ENCODE measurements at regions not wholly inside any gene's neighbourhood (a gene's known extent, or its start where the extent isn't known, plus 50 kb on each side); places are given as distances from the start of the nearest gene placed in this dataset.
"Not testable (repeated sequence)": the region's sequence is repeated elsewhere in the genome, so short reads cannot be mapped to it uniquely, and the experiment has no call there.

DNA sequence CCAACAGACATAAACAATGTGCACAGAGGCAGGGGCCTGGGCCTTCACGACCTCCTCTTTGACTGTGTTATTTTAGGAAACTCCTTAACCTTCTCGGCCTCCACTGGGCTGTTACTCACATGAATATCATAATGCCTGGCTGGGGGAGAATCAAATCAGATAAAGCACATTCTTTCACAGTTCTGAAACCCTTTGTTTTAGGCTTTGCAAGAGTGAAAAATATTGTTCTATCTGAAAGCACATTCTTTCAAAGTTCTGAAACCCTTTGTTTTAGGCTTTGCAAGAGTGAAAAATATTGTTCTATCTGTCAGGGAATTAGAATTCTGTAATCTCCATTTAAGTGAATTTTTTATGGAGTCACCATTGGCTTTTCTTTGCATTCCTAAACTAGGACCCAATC, 50.7 kb upstream of the SYNDIG1 start:
- DNase-seq, result no peak

DNA sequence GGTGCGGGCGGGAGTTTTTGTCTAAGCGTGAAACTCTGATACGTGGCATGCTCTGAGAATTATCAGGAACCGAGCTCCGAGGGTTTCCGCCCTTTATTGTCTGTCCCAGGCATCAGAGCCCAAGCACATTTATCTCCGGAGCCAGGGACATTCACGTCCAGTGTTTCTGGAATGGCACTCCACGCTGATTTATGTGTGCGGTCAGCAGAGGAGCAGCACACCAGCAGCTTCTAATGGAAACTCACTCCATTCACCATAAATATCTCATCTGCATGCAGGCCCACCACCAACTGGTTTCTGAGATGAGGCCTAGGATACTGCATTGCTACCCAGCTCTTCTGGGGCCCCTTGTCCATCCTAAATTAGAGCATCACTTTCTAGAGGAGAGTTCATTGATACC, 51.9 kb upstream of the SYNDIG1 start:
- DNase-seq, result no peak

DNA sequence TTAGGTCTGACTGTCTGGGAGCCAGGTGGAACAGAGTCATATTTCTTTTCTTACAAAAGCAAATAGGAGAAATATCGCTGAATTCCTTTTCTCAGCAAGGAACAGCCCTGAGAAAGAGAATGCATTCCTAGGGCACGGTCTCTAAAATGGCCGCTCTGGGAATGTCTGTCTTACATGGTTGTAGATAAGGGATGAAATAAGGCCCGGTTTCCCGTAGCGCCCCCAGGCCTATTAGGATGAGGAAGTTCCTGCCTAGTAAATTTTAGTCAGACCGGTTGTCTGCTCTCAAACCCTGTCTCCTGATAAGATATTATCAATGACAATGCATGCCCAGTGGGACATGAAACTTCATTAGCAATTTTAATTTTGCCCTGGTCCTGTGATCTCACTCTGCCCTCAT, 54.0 kb upstream of the SYNDIG1 start:
- DNase-seq, result not testable (repeated sequence)

DNA sequence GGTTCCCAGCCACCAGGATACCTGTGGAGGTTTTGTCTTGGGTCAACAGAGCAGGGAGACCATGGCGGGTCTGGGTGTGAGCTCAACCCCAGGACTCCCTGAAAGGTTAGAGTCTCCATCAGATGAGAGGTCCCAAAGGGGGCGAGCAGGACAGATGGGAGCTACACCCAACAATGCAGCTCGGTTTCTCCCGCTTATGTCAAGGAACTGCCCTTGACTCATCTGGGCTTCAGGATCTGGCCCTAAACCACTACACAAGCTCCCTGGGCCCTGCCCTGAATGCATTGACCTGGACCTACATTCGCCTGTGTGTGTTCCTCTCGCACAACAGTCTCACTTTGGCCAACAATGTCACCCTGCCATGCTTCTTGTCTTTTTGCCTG, 57.6 kb upstream of the SYNDIG1 start:
- DNase-seq, result no peak

DNA sequence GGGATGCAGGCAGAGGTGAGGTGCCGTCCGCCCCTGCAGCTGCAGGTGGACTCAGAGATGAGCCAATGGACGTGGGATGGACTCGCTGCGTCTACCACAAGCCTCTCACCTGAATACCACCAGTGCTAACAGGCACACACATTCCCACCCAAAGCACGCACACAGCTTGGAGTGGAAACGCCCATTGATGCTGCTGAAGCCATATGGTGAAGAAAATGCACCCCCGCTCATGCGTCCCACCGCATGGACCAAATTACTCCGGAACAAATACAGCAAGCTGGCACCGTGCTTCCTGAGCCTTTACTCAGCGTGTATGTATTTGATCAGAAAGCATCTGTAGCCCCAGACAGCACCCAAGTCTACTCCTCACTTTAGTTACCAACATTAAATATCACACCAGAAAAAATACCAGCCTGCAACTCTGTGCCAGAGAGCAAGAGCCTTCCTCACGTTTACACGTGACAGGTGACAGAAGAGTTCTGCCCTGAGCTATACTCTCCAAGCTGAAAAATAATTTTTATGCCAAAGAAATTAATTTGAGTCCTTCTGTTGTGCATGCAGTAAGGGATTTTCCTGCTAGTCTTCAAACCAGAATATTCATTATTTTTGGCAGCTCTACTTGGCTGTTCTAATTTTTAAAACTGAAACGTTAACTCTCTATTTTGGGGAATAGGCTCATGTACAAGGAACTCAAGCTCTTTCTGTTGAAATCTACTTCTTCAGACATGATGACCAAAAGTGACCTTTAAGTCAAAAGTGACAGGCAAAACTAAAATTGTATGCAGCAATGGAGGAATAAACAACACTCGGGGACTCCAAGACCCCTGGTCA, 58.2 kb upstream of the SYNDIG1 start:
- DNase-seq, result no peak

DNA sequence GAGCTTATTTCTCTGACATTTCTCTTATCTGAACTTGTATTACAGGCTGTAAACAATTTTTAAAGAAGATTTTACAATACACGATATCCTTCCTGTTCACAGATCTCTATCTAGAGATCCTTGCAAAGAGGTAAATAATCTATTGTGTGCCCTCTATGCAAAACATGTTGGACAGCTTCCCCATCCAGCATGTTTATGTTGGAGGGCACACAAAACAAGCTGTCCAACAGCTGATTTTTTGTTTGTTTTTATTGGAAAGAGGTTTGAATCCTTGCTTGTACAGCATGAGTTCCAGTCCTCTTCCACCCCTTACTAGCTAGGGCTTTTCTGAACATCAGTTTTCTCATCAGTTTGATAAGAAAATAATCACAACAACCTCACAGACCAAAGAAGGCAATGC, 62.3 kb upstream of the SYNDIG1 start:
- no peak for DNase-seq

DNA sequence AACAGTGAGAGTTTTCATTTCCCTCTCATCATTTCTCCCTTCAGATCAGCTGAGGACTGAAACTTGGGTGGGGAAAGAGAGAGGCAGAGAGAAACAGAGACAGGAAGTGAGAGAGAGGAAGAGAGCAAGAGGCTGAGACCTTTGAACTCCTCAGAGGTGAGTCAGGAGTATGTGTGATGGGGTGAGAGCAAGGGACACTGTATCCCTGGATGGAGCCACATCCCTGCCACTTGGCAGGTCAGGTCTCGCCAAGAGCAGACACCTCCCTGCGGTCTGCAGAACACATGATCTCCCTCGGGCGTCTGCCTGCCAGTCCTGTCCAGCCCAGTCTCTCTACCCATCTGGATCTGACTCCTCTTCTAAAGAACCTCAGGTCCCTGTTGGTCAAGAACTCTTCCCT, 62.7 kb upstream of the SYNDIG1 start:
- no peak for DNase-seq

DNA sequence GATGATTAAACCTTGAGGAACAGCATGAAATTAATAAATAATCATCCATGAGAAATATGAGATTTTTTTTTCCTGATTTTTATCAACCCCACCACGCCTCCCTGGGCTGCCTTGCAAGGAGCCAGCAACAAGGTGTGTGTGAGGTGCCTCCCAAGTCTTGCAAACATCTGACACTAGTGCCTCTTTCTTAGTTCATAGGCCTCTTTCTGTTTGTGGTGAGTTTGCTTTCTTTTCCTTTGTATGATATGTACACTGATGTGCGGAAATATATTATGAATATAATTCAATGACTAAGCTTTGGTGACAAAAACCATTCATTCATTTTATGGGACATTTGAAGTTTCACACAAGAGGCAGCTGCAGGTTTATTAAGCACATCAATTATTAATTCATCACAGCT, 63.2 kb upstream of the SYNDIG1 start:
- no peak for DNase-seq

DNA sequence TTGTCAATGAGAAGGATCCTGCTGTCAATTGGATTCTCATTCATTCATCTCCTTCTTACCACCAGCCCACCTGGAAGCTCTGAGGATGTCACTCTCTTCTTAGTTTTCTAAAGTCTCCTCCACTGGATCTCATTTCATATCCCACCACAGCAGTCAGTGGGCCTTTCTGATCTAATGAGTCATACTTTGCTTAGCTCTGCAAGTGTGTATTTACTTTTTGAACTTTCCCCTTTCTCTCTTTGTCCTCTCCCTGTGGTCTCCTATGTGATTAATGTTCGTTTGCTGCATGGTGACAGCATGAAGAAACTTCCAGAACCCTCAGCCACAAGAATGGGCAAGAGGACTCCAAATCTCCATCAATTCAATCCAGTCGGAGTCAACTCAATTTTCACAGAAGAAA, 63.6 kb upstream of the SYNDIG1 start:
- no peak for DNase-seq

DNA sequence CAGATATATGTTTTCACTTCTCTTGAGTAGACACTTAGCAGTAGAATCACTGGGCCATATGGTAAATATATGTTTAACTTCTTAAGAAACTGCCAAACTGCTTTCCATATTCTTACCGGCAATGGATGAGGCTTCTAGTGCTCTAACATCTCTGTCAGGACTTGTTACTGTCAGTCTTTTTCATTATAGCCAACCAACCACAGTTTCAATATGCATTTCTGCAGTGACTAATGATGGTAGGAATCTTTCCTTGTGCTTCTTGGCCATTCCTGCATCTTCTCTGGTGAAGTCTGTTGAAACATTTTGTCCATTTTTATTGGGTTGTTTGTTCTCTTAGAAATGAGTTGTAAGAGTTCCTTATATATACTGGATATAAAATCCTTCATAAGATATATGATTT, 66.0 kb upstream of the SYNDIG1 start:
- no peak for DNase-seq

DNA sequence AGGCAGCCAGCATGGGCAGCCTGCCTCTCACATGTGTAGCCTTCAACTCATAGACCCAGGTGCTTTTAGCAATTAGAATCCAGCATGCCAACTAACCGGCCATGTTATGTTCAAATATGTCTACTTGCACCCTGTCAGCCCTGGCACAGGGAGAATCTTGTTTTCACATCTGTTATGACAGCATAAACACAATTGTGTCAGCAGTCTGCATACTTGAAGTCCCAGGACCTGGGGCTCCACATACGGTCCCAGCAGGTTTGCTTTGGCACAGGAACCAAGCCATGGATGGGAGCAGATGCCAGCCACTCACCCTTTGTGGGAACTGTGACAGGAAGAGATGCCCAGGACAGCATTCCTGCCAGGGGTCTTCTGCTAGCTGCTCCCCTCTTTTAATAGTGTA, 67.2 kb upstream of the SYNDIG1 start:
- DNase-seq, result no peak

DNA sequence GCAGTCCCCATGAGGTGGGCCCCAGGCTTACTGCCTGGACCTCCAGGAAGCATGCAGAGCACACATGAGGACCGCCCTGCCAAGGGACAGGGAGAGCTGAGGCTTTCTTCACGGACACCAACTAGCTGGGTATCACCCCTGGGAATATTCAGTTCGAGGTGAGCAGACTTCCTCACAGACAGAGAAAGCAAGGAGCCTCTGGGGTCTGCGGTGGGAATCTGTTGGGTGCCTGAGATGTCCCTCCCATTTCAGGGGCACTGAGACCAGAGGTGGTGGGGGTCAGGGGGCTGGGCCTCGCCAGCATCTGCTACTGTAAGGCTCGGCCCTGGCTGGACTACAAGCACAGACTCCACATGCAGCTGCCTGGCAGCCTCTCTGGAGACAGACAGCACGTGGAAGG, 74.3 kb upstream of the SYNDIG1 start:
- DNase-seq, result no peak

DNA sequence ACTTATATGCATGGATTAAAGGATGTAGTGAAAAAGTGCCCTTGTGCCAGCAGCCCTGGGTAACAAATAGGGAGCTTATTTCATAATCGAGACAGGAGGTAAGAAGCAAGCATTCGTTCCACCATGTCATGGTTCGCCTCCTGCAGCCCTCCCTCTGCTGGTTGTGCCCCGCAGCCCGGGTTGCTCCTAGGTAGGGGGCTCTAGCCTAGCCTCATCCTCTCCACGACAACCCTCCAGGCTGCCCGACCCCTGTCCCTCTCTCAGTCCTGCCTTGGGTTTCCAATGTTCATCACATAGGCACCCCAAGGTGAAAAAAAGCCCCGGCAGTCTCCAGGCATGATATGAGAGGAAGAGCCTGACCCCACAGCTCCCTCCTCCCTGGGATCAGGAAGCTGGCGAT, 75.5 kb upstream of the SYNDIG1 start:
- no peak for DNase-seq

DNA sequence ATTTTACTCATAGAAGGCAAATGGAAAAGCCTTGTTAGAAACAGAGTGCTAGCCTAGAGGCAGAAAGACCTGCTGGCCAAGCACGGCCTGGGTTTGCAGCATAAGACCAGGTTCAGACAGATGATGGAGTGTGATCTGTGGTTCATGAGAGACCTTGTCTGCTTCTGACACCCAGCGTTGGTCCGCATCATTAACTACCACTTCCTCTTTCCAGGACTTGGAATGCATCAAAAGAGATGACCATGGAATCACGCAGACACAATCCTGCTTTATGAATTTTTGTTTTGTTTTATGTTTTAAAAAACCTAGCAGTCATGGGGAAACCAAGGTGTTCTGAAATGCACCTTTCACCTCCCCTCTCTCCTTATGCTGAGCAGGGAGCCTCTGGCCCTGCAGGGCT, 76.8 kb upstream of the SYNDIG1 start:
- no peak for DNase-seq

DNA sequence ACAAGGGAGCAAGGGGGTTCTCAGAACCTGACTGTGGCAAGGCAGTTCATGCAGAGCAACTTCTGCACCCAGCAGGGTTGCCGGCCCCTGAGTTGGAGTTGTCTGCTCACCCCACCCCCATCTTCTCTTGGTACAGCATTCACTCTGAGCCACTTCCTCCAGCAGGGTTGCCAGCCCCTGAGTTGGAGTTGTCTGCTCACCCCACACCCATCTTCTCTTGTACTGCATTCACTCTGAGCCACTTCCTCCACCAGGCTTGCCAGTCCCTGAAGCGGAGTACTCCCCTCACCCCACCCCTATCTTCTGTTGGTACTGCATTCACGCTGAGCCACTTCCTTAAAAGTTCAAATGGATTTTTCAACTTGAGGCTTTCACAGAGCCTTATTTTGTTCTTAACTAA, 79.7 kb upstream of the SYNDIG1 start:
- no peak for DNase-seq

DNA sequence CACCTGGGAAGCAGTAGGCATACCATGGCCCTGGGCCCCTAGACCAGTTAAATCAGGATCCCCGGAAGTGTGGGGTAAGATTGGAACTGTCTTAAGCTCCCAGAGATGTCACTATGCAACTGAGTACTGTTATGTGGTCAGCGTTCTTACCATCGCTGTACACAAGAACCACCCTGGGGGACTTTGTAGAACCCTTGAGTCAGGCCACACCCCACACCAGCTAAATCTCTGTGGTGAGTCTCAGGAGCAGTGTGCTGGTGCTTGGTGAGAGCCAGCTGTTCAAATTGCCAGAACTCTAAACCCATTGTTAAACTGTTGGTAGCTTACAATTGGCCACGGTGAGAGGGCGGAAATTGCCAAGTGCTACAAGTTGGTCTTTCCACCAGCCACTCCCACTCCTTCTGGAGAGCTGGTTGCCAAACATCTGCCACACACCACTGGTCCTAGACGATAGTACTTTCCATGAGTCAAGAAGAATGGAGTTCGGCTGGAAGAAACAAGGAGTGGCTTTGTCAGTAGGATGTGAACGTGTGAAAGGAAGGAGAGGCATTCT, 80.5 kb upstream of the SYNDIG1 start:
- no peak for DNase-seq

DNA sequence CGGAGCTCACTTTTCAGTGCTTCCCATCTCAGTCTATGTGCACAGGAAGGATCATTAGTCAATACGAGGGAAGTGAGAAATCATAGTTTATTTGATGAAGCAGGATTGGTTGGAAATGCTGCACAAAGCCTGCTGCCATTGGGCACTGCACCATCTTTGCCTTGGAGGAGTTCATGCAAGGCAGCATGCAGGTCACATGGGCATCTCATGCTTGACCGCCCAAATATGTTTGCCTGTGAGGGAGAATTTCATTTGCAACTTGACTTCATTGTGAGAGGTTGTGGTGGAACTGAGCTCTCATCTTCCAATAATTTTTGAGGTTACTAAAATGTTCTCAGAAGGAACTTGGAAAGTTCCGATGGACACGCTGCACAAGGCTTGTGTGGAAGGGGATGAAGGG, 83.9 kb upstream of the SYNDIG1 start:
- no peak for DNase-seq

DNA sequence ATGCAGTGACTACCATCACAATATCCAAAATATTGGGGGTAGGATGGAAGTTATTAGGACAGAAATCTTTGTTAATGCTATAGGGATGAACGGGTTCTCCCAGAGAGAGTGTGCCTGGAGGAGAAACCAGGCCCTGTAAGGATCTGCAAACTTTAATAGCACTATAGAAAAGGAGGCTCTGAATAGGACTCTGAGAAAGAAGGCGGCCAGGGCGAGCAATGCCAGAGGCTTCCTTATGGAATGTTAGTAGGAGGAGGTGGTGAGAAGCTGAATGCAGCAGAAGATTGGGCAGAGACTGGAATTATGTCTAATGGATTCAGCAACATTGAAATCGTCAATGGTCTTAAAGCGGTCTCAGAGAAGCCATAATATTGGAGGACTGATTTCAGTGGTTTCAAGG, 84.6 kb upstream of the SYNDIG1 start:
- DNase-seq, result no peak

DNA sequence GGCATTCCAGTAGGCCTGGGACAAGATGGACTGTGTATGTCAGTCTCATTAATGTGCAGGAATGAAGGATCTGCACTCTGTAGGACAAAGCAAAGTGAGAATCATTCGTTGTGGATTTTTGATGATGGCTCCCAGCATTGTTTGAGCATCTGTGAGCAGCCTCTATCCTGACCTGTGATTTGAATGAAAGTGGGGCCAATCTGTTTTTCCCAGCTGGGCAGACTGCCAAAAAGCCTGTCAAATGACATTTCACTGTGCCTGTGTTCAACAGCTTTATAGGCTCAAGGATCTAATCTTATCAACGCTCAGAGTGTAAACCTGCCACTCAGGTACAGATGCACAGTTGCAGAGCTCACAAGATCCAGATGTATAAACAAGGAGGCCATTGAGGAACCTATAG, 86.7 kb upstream of the SYNDIG1 start:
- DNase-seq, result peak; percentile 89

DNA sequence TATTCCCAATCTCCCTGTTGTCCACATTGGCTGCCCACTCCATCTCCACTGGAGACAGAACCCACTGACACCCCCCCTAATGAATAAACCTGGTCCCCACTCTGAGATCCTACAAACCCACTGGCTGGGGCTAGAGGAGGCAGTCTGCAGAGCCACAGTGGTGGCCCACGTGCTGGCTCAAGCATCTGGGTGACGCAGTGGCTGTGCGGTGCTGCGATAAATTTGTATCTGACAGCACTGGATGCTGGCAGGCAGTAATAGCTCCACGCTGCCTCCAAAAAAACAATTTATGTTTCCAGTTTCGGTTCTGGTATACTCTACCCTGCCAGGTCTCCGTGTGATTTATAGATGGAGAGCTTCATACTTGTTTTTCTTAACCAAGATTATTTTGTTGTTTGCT, 87.1 kb upstream of the SYNDIG1 start:
- DNase-seq, result no peak

DNA sequence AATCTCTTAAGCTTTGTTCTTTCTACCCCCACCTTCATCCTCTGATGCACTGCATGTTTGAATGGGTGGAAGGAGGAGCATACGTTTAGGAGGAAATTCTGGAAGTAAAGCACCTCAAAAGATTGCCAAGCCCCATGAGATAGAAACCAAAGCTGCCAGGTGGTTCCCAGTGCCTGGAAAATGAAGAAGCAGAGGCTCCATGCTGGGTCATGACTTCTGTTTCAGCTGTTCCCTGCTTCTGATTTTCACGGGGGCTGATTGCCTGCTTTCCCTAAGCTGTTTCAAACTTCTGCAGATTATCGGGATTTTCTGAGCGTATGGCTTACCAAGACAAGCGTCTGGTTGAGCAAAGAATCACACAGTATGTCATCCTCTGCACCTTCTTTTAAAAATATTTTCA, 87.5 kb upstream of the SYNDIG1 start:
- DNase-seq, result no peak

DNA sequence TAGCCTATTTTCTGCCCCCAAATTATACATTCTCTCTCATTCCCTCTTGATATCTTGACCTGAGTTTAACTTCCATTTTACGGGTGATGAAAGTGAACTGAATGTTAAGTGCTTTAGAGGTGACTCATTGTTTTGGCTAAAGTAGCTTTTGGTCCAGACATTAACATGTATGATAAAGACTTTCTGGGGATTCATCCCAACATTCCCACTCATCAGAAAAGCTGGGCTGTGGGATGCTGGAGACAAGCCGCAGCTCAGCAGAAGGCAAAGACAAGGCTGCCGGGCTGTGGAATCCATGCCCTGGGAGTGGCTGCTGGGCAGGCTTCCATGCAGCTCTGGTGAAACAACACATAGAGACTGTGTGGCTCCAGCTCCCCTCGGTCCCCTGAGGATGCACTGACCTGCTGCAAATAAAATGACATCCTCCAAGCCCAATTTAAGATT, 89.9 kb upstream of the SYNDIG1 start:
- no peak for DNase-seq

DNA sequence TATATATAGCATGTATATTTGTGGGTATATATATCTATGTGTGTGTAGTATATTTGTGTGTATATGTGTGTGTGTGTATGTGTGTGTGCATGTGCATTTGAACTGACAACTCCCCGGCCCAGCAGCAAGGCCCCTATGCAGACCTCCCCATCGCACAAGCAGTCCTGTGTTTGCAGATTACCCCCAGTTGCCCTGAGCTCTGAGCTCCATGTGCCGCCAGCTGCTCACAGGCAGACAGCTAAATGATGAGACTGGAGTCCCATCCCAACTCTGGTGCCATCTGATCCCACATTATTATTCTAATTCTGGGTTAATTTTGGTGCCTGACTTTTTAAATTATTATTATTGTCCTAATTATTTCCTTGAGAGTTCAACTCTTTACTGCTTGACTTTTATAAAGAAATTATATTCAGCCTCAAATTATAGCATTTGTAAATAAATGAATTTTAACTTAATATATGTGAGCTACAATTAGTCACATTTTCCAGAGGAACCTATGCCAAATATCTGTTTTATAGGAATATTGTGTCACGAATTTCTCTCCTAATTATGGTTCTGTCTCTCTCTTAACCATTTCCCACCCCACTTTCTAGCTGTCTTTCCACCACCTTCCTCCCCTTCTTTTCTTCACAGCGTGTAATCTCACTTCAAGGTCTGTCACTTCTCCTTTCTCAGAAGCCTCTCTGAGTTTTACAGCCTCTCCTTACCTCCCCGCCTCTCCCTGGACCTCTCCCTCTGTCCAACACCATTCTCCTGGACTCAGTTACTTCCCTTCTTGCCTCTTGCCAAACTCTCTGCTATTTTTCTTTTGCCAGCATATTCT, 90.6 kb upstream of the SYNDIG1 start:
- DNase-seq, result no peak

All from NCI-H1105 treated with DMSO at 0.1 percent for 48 hours (cell line).